Natural killer cell treated with Interleukin-12 subunit alpha and Interleukin-12 subunit beta and Interleukin-15 and Interleukin-18, amount 100 ng/mL, for 72 hours (primary cell): ENCODE measurements at regions not wholly inside any gene's neighbourhood (a gene's known extent, or its start where the extent isn't known, plus 50 kb on each side); places are given as distances from the start of the nearest gene placed in this dataset.

ENCODE experiments used
- ATAC-seq, 2 donors: fragments of 150-1000 bp; cut with Tn5 transposase in 1 of 2; sonication (Bioruptor Pico), chemical (Tn5 transposase) in 1 of 2; 2 replicates each; pipeline ENCODE4 v1.10.0; 2021
- DNase-seq: peaks from one replicate; pipeline ENCODE4 v3.0.0; 2022; ENCODE audit warnings: low spot score
- H3K27ac Mint-ChIP-seq, 2 donors: 1 replicate in 1 of 2; 2 replicates in 1 of 2; pipeline ENCODE4 v1.8.0; 2022; ENCODE audit warnings: mixed read lengths in 2 of 2, mild to moderate bottlenecking in 1 of 2, moderate library complexity in 1 of 2
- H3K27me3 Mint-ChIP-seq, 2 donors: 1 replicate in 1 of 2; 2 replicates in 1 of 2; pipeline ENCODE4 v1.8.0; 2022; ENCODE audit warnings: mixed read lengths in 2 of 2
- H3K36me3 Mint-ChIP-seq: one replicate; pipeline ENCODE4 v1.8.0; 2022; ENCODE audit warnings: mixed read lengths
- H3K4me1 Mint-ChIP-seq, 2 donors: 1 replicate in 1 of 2; 2 replicates in 1 of 2; pipeline ENCODE4 v1.8.0; 2022; ENCODE audit warnings: low read depth in 2 of 2, mixed read lengths in 2 of 2, mild to moderate bottlenecking in 1 of 2
- H3K4me3 Mint-ChIP-seq: one replicate; pipeline ENCODE4 v1.8.0; 2022; ENCODE audit warnings: mixed read lengths
- H3K9me3 Mint-ChIP-seq: 2 replicates; pipeline ENCODE4 v1.8.0; 2022; ENCODE audit warnings: mixed read lengths

DNA sequence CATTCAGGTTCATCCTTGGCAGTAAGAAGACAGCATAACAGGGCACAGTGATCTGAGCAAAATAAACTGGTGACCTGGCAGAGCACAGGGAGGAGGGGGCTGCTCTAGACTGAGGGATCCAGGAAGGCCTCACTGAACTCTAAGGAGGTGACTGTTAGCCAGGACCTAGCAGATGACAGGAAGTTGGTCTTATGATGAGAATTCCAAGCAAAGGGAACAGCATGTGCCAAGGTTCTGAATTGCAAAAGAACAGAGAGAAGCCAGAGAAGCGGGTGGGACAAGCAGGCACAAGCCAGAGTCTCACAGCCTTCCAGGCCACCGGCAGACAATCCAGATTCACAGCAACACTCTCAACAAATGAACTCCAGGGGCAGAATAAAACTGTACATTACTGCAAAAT, 152.7 kb upstream of the PTPRM start:
- no peak overlapping the region for H3K4me3 Mint-ChIP-seq
- H3K9me3 Mint-ChIP-seq = no peaks in the 10 kb centered on the region
- H3K36me3 Mint-ChIP-seq = no peaks in the 10 kb centered on the region
- H3K27ac Mint-ChIP-seq = no peak overlapping the region
- no peaks in the 10 kb centered on the region for H3K27me3 Mint-ChIP-seq
- ATAC-seq (no peak), DNase-seq (no peak)
- H3K4me1 Mint-ChIP-seq = no peaks in the 10 kb centered on the region

DNA sequence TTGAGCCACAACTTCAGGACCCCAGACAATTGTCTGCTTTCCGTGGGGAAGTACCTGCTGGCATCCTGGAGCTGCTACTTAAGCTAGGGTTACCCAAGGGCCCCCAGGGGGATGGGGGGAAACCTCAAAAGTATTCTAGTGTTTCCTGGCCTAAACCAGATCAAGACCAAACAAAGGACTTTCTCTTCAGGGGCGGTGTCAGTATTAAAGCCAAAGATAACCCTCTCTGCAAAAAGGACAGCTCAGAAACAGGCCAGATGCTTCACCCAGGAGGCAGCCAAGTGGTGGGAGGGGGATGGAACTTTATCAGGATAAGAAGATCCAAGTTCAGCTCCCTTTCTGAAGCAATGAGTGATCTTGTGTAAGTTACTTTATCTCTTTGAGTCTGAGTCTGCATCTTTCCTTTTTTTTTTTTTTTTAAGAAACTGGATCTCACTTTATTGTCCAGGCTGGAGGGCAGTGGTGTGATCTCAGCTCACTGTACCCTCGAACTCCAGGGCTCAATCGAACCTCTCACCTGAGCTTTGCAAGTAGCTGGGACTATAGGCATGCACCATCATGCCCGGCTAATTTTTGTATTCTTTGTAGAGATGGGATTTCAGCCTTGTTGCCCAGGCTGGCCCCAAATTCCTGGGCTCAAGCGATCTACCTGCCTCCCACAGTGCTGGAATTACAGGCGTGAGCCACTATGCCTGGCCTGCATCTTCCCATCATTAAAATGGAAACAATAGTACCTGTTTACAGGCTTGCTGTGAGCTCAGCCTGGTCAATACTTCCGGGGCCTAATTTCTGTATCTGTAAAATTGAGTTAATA, 151.8 kb upstream of the PTPRM start:
- no peaks in the 10 kb centered on the region for H3K36me3 Mint-ChIP-seq
- ATAC-seq (no peak), DNase-seq (no peak)
- no peaks in the 10 kb centered on the region for H3K27me3 Mint-ChIP-seq
- H3K27ac Mint-ChIP-seq = no peak overlapping the region
- H3K4me1 Mint-ChIP-seq = no peaks in the 10 kb centered on the region
- H3K9me3 Mint-ChIP-seq = no peaks in the 10 kb centered on the region
- no peak overlapping the region for H3K4me3 Mint-ChIP-seq

DNA sequence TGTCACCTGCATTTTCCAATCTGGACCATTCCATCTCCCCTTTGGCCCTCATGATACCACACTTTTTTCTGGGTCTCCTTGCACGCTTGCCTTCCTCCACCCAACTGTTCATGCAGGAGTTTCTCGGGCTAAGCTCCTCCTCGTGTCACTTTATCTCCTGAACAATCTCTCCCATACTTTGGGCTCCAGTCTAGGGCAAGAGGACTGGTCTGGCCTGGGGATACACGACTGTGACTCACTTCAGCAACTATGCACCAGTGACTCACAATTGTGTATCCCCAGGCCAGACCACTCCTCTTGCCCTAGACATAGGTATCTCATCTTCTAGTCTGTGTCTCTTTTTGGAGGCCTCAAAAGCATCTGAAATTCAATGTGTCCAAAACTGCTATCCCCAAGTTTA, 149.4 kb upstream of the PTPRM start:
- ATAC-seq = no peak
- H3K9me3 Mint-ChIP-seq = no peaks in the 10 kb centered on the region
- DNase-seq = no peak
- H3K36me3 Mint-ChIP-seq = no peaks in the 10 kb centered on the region
- H3K27ac Mint-ChIP-seq = no peak overlapping the region
- no peaks in the 10 kb centered on the region for H3K27me3 Mint-ChIP-seq
- H3K4me1 Mint-ChIP-seq = no peaks in the 10 kb centered on the region
- H3K4me3 Mint-ChIP-seq = no peak overlapping the region

DNA sequence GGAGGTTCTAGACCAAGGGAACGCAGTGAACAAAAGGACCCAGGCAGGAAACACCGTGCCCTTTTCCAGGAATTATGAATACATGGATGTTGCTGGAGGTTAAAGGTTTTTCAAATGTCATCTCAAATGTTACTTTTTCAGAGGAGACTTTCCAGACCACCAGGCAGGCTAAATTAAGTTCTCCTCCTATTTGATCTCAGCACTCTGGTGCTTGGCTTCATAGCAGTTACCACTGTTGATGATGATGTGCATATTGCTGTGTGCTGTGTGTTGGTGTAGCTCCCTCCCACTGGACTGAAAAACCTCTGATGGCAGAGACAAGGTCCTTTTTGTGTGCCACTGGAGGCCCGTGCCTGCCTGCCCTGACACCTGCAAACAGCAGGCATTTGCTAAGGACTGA, 137.3 kb upstream of the PTPRM start:
- Mint-ChIP-seq H3K27me3 (no peaks in the 10 kb centered on the region), H3K9me3 (peaks cover 9% of the 10 kb centered on the region), H3K36me3 (no peaks in the 10 kb centered on the region), H3K4me3 (no peak overlapping the region), H3K27ac (no peak overlapping the region), H3K4me1 (no peaks in the 10 kb centered on the region)
- ATAC-seq (no peak), DNase-seq (no peak)

DNA sequence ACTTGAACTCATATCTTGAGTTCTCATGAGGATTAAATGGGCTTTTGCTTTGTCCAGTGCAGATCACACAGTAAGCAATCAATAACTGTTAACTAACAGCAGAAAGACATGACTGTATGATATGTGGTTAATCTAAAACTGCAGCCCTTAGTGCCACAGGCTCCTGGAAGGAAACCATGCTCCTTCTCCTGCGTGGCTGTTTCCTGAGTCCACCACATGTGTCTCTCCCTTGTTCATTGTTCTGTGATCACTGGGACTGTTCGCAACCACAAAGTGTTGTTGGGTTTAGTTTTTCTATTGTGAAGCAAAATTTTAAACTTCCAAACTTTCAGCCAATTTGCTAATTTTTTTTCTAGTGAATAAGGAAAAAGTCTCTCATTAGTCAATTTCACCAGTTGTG, 130.9 kb upstream of the PTPRM start:
- Mint-ChIP-seq H3K36me3 (no peaks in the 10 kb centered on the region), H3K4me1 (no peaks in the 10 kb centered on the region), H3K4me3 (no peak overlapping the region), H3K9me3 (no peaks in the 10 kb centered on the region), H3K27ac (no peak overlapping the region), H3K27me3 (no peaks in the 10 kb centered on the region)
- ATAC-seq (no peak), DNase-seq (no peak)

DNA sequence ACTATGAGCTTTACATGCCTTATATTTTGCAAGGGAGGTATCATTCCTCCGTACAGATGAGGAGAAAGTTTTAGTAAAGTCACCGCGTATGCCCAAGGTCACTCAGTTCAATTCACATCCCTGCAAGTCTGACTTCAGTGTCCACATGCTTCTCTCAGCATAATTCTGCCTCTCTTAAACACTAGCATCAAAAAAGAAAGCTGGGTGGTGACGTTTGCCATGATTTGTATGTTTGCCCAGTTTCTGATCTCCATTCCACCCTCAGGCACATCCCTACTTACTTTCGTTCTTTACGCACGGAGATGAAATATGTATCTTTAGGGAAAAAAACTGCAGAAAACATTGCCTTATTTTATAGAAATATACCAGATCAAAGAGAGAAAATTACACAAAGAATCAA, 129.2 kb upstream of the PTPRM start:
- Mint-ChIP-seq H3K9me3 (no peaks in the 10 kb centered on the region), H3K27ac (no peak overlapping the region), H3K36me3 (no peaks in the 10 kb centered on the region), H3K4me3 (no peak overlapping the region), H3K27me3 (no peaks in the 10 kb centered on the region), H3K4me1 (no peaks in the 10 kb centered on the region)
- no peak for DNase-seq
- no peak for ATAC-seq

DNA sequence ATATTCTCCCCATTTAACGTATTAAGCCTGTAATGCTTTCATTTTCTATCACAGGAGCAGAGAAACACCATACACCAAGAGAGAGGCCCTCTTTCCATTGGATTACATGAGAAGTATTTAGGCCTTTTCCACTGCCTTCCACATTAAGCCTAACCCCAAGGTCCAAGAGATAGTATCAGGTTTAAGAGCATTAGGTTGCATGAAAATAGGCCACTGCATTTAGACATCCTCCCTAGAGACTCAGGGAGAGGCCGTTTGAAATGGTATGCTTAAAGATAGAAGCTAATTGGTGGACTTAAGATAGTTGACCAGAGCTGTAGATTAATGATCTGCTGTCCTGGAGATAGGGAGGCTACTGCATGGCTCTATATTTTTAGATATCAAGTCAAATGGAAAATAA, 128.5 kb upstream of the PTPRM start:
- Mint-ChIP-seq H3K4me1 (no peaks in the 10 kb centered on the region), H3K4me3 (no peak overlapping the region)
- no peak for ATAC-seq

DNA sequence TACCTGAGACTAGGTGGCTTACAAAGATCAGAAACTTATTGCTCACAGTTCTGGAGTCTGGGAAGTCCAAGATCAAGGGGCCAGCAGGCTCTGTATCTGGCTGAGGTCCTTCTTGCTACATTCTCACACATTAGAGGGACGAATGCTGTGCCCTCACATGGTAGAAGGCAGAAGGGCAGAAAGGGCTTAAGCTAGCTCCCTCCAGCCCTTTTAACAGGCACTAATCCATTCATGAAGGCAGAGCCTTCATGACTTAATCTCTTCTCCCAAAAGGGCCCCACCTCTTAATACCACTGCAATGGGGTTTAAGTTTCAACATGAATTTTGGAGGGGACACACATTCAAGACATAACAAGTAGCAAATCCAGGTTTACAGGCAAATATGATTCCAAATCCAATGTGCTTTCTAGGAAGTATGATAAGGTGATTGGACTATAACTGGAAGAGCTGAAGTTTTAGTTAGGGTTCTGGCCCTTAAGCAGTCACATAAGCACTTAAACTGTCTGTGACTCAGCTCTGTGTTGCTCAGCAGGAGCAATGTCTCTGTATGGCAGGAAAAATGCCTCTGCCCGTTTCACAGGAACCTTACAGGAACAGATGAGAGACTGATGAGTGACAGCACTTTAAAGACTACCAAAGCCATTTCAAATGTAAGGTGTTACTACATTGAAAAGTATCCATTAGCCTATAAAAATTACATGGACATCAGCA, 119.6 kb upstream of the PTPRM start:
- Mint-ChIP-seq H3K36me3 (no peaks in the 10 kb centered on the region), H3K9me3 (no peaks in the 10 kb centered on the region), H3K4me1 (no peaks in the 10 kb centered on the region), H3K4me3 (no peak overlapping the region), H3K27ac (no peak overlapping the region), H3K27me3 (no peaks in the 10 kb centered on the region)
- ATAC-seq (no peak), DNase-seq (no peak)

More for the DNA sequence above, 128.5 kb upstream of the PTPRM start:
- Mint-ChIP-seq H3K9me3 (no peaks in the 10 kb centered on the region), H3K27me3 (no peaks in the 10 kb centered on the region), H3K27ac (no peak overlapping the region), H3K36me3 (no peaks in the 10 kb centered on the region)
- no peak for DNase-seq

DNA sequence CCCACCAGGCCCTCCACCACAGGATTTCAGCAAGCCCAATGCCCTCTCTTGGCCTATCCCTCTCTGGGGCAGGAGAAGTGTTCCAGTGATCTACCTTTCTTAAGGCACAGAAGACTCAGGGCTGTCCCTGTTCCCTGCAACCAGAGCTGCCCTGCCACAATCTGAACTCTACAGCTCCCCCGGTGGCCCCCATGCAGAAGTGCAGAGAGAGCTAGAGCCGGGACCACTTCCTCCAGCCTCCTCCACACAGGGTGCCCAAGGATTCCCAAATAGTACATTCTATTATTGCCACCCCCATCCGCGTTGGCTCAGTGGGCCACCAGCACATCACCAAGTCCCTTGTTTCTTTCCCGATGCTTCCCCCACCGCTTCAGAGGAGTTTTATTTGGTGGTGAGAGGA, 114.8 kb upstream of the PTPRM start:
- Mint-ChIP-seq H3K27ac (no peak overlapping the region), H3K4me1 (no peaks in the 10 kb centered on the region), H3K27me3 (no peaks in the 10 kb centered on the region), H3K36me3 (no peaks in the 10 kb centered on the region), H3K9me3 (no peaks in the 10 kb centered on the region), H3K4me3 (no peak overlapping the region)
- no peak for DNase-seq
- peak in 1 of 2 donors; percentile 41 for ATAC-seq

DNA sequence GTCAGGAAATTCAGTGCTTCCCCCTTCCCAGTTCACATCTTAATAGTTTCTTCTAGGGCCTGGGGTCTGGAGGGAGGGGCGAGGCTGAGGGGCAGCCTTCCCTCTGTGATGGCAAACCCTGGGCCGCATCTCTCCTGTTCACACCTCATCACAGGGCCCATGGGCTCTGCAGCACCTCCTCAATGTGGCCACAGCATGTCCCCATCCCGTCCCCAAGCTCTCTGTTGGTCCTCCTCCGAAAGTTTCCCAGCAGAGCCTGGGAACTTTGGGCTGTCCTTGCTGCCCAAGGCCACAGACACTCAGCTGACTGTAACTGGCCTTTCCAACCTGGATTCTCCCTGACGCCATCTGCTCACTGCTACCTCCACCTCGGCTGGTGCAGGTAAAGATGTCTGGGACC, 112.7 kb upstream of the PTPRM start:
- Mint-ChIP-seq H3K9me3 (no peaks in the 10 kb centered on the region), H3K27ac (no peak overlapping the region), H3K27me3 (no peaks in the 10 kb centered on the region), H3K4me3 (no peak overlapping the region), H3K36me3 (no peaks in the 10 kb centered on the region), H3K4me1 (no peaks in the 10 kb centered on the region)
- DNase-seq (no peak), ATAC-seq (no peak)

DNA sequence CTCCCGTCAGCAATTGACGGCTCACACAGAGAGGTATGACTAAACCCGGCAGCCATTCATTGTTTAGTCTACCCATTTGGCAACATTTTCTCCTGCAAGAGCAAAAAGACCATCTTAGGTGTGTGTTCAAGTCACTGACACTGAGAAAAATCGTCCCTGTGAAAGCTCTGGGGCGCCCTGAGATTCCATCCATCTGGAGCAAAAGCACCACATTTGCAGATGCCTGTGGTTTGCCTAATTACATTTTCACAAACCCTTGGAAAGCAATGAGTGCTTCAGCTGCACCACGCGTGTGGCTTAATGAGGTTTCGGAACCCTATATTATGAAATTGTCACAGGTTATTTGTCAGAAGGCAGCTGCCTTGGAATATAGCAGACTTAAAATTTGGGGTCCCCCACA, 110.7 kb upstream of the PTPRM start:
- no peak for ATAC-seq
- no peaks in the 10 kb centered on the region for H3K9me3 Mint-ChIP-seq
- H3K27me3 Mint-ChIP-seq = no peaks in the 10 kb centered on the region
- H3K27ac Mint-ChIP-seq = no peak overlapping the region
- H3K4me1 Mint-ChIP-seq = no peaks in the 10 kb centered on the region
- H3K4me3 Mint-ChIP-seq = no peak overlapping the region
- no peaks in the 10 kb centered on the region for H3K36me3 Mint-ChIP-seq
- DNase-seq = no peak

DNA sequence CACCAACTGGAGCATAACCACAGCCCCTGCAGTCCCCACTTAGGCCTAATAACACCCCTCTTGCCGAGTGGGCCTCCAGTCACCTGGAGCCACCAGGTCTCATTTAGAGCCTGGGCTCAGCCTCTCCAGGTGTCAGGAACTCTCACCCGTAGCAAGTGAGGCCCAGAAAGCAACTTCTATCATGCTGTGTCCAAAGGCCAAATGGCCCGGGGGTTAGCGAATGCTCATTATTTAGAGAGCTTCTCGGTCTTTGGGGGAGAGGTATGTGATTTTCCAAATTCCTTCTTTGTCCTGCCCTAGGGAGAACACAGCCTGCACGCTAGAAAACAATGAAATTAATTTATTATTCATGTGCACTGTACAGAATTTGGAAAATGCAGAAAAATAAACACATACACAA, 109.9 kb upstream of the PTPRM start:
- H3K4me1 Mint-ChIP-seq = no peaks in the 10 kb centered on the region
- no peaks in the 10 kb centered on the region for H3K36me3 Mint-ChIP-seq
- no peak overlapping the region for H3K4me3 Mint-ChIP-seq
- no peaks in the 10 kb centered on the region for H3K9me3 Mint-ChIP-seq
- no peak overlapping the region for H3K27ac Mint-ChIP-seq
- no peak for ATAC-seq
- no peaks in the 10 kb centered on the region for H3K27me3 Mint-ChIP-seq
- DNase-seq = no peak

DNA sequence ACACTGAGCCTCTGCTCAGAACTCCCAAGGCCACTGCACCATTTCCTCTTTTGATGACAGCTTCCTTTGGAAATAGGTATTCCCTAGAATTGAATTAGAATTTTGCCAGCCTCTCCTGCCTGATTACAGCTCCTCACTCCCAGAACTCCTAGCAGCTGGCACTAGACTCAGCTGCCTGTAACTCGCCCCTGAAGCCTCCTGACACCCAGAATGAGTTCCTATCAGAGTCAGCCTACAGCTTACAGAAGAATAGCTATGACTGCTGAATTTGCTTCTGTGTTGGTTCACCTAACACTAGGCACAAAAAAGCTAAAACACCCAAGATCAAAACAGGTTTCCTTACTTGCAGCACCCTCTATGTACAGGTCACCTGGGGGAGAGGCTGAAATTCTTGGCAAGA, 108.2 kb upstream of the PTPRM start:
- H3K9me3 Mint-ChIP-seq = no peaks in the 10 kb centered on the region
- H3K27ac Mint-ChIP-seq = no peak overlapping the region
- no peaks in the 10 kb centered on the region for H3K27me3 Mint-ChIP-seq
- H3K4me3 Mint-ChIP-seq = no peak overlapping the region
- no peaks in the 10 kb centered on the region for H3K36me3 Mint-ChIP-seq
- no peak for DNase-seq
- no peak for ATAC-seq
- no peaks in the 10 kb centered on the region for H3K4me1 Mint-ChIP-seq

DNA sequence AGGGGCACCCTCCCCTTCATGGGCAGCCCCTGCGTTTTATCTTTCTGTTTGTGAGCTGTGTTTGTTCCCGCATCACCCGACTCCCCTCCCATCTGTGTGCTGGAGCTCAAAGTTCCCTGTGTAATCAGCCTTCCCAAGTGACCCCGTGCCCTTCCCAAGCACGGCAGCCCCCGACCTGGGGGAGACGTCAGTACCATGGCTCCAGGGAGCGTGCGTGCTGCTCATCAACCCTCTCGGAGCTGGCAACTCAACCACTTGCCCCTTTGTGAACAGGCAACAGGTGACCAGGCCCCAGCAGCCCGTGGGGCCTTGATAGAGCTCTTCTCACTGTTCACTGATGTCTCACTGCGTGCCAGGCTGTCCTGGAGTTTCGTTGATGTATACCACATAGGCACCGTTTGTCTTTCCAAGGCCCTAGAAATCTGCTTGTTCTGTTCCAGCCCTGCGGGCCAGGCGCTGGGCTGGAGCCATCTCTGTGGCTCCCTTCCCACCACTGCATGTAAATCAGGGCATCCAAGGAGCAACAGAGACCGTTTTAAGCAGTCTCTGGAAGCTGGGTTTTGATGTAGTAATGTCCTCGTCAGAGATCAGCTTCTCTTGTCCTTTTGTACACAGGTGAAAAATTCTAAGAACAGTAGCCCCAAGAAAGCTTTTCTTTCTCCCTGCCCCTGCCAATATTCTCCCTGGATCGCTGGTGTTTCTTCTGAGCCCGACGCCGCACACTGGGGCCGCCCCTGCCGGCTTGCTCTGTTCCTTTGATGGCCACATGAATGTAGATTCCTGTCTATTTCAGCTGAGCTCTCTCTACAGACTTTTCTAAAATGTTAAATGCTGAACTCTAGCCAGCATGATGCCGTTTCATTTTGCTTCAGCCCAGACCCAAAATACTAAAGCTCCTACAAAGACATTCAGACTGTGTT, 107.0 kb upstream of the PTPRM start:
- H3K9me3 Mint-ChIP-seq = no peaks in the 10 kb centered on the region
- no peaks in the 10 kb centered on the region for H3K27me3 Mint-ChIP-seq
- no peaks in the 10 kb centered on the region for H3K36me3 Mint-ChIP-seq
- H3K27ac Mint-ChIP-seq = no peak overlapping the region
- no peaks in the 10 kb centered on the region for H3K4me1 Mint-ChIP-seq
- no peak overlapping the region for H3K4me3 Mint-ChIP-seq
- DNase-seq (no peak), ATAC-seq (peak; percentile 29 to 31)
